Ecto neural progenitor cell (in vitro differentiated cells): ENCODE measurements at regions not wholly inside any gene's neighbourhood (a gene's known extent, or its start where the extent isn't known, plus 50 kb on each side); places are given as distances from the start of the nearest gene placed in this dataset.
"Not testable (repeated sequence)": the region's sequence is repeated elsewhere in the genome, so short reads cannot be mapped to it uniquely, and the experiment has no call there.

Experiments used
- DNase-seq: peaks from one replicate; pipeline ENCODE4 v3.0.0-alpha.2; 2018; ENCODE audit warnings: low spot score

- no peak for DNase-seq
These were observed 60.9 kb upstream of the TENM4 start for GRCh38 chr11:79501707-79502106.

- not testable (repeated sequence) for DNase-seq
These were observed 59.1 kb upstream of the TENM4 start for GRCh38 chr11:79499929-79500328.

DNA sequence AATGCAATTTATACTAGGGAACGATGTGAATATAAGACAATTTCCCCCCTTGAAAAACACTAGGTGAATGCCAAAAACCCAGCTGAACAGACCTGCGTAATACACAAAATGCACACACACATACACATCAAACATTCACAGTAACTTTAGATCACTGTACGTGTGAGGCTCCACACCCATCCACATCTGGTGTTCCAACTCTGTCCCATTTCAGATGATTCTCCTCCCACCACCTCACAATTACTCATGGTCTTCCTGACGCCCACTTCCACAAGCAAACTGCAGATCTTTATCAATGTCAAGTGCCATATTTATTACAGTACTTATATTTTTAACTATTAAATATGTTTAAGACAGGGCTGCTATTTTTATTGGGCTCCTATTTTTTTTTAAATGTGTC lies 57.8 kb upstream of the TENM4 start:
- no peak for DNase-seq

- peak; percentile 88 for DNase-seq
These were observed 52.8 kb upstream of the TENM4 start for GRCh38 chr11:79493555-79494171.

- DNase-seq: no peak
These were observed 51.2 kb upstream of the TENM4 start for GRCh38 chr11:79492008-79492407.
